ENCODE measurements at regions not wholly inside any gene's neighbourhood (a gene's known extent, or its start where the extent isn't known, plus 50 kb on each side); places are given as distances from the start of the nearest gene placed in this dataset.

DNA sequence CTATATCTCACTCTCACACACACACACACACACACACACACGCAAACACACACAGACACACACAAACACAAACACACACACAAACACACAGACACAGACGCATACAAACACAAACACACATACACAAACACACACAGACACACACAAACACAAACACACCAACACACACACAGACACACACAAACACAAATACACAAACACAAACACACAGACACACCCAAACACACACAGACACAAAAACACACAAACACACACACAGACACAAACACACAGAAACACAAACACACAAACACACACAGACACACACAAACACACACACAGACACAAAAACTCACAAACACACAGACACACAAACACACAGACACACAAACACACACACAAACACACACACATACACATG lies 329.0 kb downstream of the ZNF536 start:
- TF ChIP-seq CTCF (conservative IDR thresholded peaks at IDR 0.05 in 1 of 2, IDR thresholded peaks at IDR 0.05 in 1 of 2; ENCODE audit: extremely low read depth in 1 of 2, insufficient read depth in 1 of 2, low read depth in 1 of 2, low read length in 2 of 2), result no peak
- no peak for TF ChIP-seq EZH2 (IDR thresholded peaks at IDR 0.05; ENCODE audit: borderline replicate concordance, low read length)

Data from mammary epithelial cell (primary cell).